SK-N-SH (cell line): ENCODE measurements at regions not wholly inside any gene's neighbourhood (a gene's known extent, or its start where the extent isn't known, plus 50 kb on each side); places are given as distances from the start of the nearest gene placed in this dataset.

Source experiments
- CTCF ChIA-PET: fragments of 300-600, 350-600 bp; formaldehyde crosslinking; extraction: SDS; loops from one replicate; lab custom pipeline; 2021; lab: Yijun Ruan, JAX
- POLR2A ChIA-PET: fragments of 350-600 bp; sonication (Branson Sonifier 250); formaldehyde crosslinking; extraction: SDS; loops from one replicate; lab custom pipeline; 2020; ENCODE audit warnings: antibody characterized with exemption, inconsistent platforms; lab: Yijun Ruan, JAX
- DNase-seq: peaks from one replicate; pipeline ENCODE4 v3.0.0; 2012
- H2AFZ ChIP-seq: fragments of 200-600 bp; sonication (generic); 2 replicates; pipeline ENCODE4 v1.8.1; 2016; ENCODE audit warnings: antibody characterized with exemption, mild to moderate bottlenecking, low read depth
- H3F3A ChIP-seq: fragments of 200-600 bp; sonication (generic); replicated peaks from 2 replicates; pipeline ENCODE3; 2016; ENCODE audit warnings: antibody characterized with exemption, mild to moderate bottlenecking; ENCODE audit not compliant: insufficient read depth
- H3K27ac ChIP-seq, 2 experiments: fragments of 200-500 bp in 1 of 2; fragments of 200-600 bp in 1 of 2; sonication (Bioruptor generic) in 1 of 2; sonication (generic), shearing (Covaris generic) in 1 of 2; 2 replicates each; pipeline versions ENCODE4 v1.5.1 to v1.6.1; 2014 to 2016; ENCODE audit warnings: low read depth in 2 of 2, inconsistent platforms in 1 of 2, low read length in 1 of 2, mild to moderate bottlenecking in 1 of 2, mixed read lengths in 1 of 2
- H3K27me3 ChIP-seq: fragments of 200-600 bp; sonication (generic), shearing (Covaris generic); 2 replicates; pipeline ENCODE4 v1.6.1; 2016; ENCODE audit warnings: mixed run types; ENCODE audit not compliant: insufficient read depth
- H3K36me3 ChIP-seq, 2 experiments: fragments of 200-500 bp in 1 of 2; fragments of 200-600 bp in 1 of 2; sonication (Bioruptor generic) in 1 of 2; sonication (generic) in 1 of 2; replicated peaks in 1 of 2; 2 replicates each; pipeline versions ENCODE3 to v1.5.1; 2014 to 2016; ENCODE audit warnings: low read length in 1 of 2, mild to moderate bottlenecking in 1 of 2; ENCODE audit not compliant: insufficient read depth in 2 of 2, control insufficient read depth in 1 of 2
- H3K4me1 ChIP-seq, 2 experiments: fragments of 200-500 bp in 1 of 2; fragments of 200-600 bp in 1 of 2; sonication (Bioruptor generic) in 1 of 2; sonication (generic), shearing (Covaris generic) in 1 of 2; 2 replicates each; pipeline versions ENCODE4 v1.5.1 to v1.6.1; 2014 to 2016; ENCODE audit warnings: low read depth in 1 of 2, low read length in 1 of 2, mixed run types in 1 of 2; ENCODE audit not compliant: insufficient read depth in 2 of 2, control insufficient read depth in 1 of 2
- H3K4me2 ChIP-seq: fragments of 200-600 bp; sonication (generic), shearing (Covaris generic); 2 replicates; pipeline ENCODE4 v1.6.1; 2017; ENCODE audit warnings: mixed run types
- H3K4me3 ChIP-seq, 2 experiments: fragments of 200-500 bp in 1 of 2; fragments of 200-600 bp in 1 of 2; sonication (Bioruptor generic) in 1 of 2; sonication (generic), shearing (Covaris generic) in 1 of 2; 2 replicates each; pipeline versions ENCODE4 v1.5.1 to v1.8.1; 2014 to 2016; ENCODE audit warnings: low read depth in 2 of 2, inconsistent platforms in 1 of 2, low read length in 1 of 2, mild to moderate bottlenecking in 1 of 2, mixed read lengths in 1 of 2, moderate library complexity in 1 of 2
- H3K79me2 ChIP-seq: fragments of 200-600 bp; sonication (generic); 2 replicates; pipeline ENCODE4 v1.8.1; 2017; ENCODE audit warnings: mild to moderate bottlenecking; ENCODE audit not compliant: insufficient read depth
- H3K9ac ChIP-seq: fragments of 200-600 bp; sonication (generic); 2 replicates; pipeline ENCODE4 v1.6.1; 2017; ENCODE audit warnings: mixed run types
- H3K9me2 ChIP-seq: fragments of 200-600 bp; sonication (generic); 2 replicates; pipeline ENCODE4 v1.6.1; 2017; ENCODE audit warnings: mixed run types
- H3K9me3 ChIP-seq: fragments of 200-600 bp; sonication (generic); 2 replicates; pipeline ENCODE4 v1.6.1; 2017; ENCODE audit warnings: mixed run types, mild to moderate bottlenecking, moderate library complexity
- H4K20me1 ChIP-seq: fragments of 200-600 bp; sonication (generic); 2 replicates; pipeline ENCODE4 v1.6.1; 2017; ENCODE audit warnings: mild to moderate bottlenecking, mixed run types; ENCODE audit not compliant: insufficient read depth
- CHD2 ChIP-seq: fragments of 150-350 bp; IDR thresholded peaks from 2 replicates; pipeline ENCODE4 v1.6.1; 2018; ENCODE audit warnings: low read length; ENCODE audit not compliant: partially characterized antibody
- ELF1 ChIP-seq: IDR thresholded peaks from 2 replicates; pipeline ENCODE4 v1.4.0; 2012
- EP300 ChIP-seq, 2 experiments: IDR thresholded peaks; 2 replicates each; pipeline versions ENCODE4 v1.4.0 to v1.6.1; 2012; ENCODE audit warnings: borderline replicate concordance in 1 of 2, low read depth in 1 of 2, low read length in 1 of 2
- FOSL2 ChIP-seq: IDR thresholded peaks from 2 replicates; pipeline ENCODE4 v1.4.0; 2012; ENCODE audit warnings: low read depth, mild to moderate bottlenecking, moderate library complexity, borderline replicate concordance
- FOXM1 ChIP-seq: IDR thresholded peaks from 2 replicates; pipeline ENCODE4 v1.4.0; 2012; ENCODE audit warnings: low read depth, mild to moderate bottlenecking
- GABPA ChIP-seq: IDR thresholded peaks from 2 replicates; pipeline ENCODE4 v1.4.0; 2012; ENCODE audit warnings: low read depth, mild to moderate bottlenecking
- GATA2 ChIP-seq: sonication (generic); formaldehyde crosslinking; IDR thresholded peaks from 2 replicates; pipeline ENCODE4 v1.5.0; 2020; ENCODE audit warnings: mild to moderate bottlenecking, missing genetic modification reagents
- JUND ChIP-seq: IDR thresholded peaks from 2 replicates; pipeline ENCODE4 v1.4.0; 2012
- MEF2A ChIP-seq: IDR thresholded peaks from 2 replicates; pipeline ENCODE4 v1.4.0; 2012; ENCODE audit warnings: low read depth, borderline replicate concordance
- MXI1 ChIP-seq: IDR thresholded peaks from 2 replicates; pipeline ENCODE4 v1.6.1; 2012; ENCODE audit warnings: mild to moderate bottlenecking, low read depth, low read length, improper control_type of control experiment
- NFIC ChIP-seq: IDR thresholded peaks from 2 replicates; pipeline ENCODE4 v1.4.0; 2012; ENCODE audit warnings: borderline replicate concordance
- POLR2AphosphoS5 ChIP-seq: IDR thresholded peaks from 2 replicates; pipeline ENCODE4 v1.6.1; 2012; ENCODE audit warnings: low read depth, low read length
- RAD21 ChIP-seq: IDR thresholded peaks from 2 replicates; pipeline ENCODE4 v1.6.1; 2012; ENCODE audit warnings: mild to moderate bottlenecking, low read length
- RCOR1 ChIP-seq: fragments of 150-350 bp; IDR thresholded peaks from 2 replicates; pipeline ENCODE4 v1.6.1; 2017; ENCODE audit warnings: antibody characterized with exemption, low read length
- RFX5 ChIP-seq: IDR thresholded peaks from 2 replicates; pipeline ENCODE4 v1.6.1; 2012; ENCODE audit warnings: mild to moderate bottlenecking, improper control_type of control experiment, low read length
- RXRA ChIP-seq: IDR thresholded peaks from 2 replicates; pipeline ENCODE4 v1.4.0; 2012; ENCODE audit warnings: low read depth, mild to moderate bottlenecking, borderline replicate concordance
- SIN3A ChIP-seq: IDR thresholded peaks from 2 replicates; pipeline ENCODE4 v1.6.1; 2012; ENCODE audit warnings: low read depth, mild to moderate bottlenecking, low read length, moderate library complexity, borderline replicate concordance
- TAF1 ChIP-seq: IDR thresholded peaks from 2 replicates; pipeline ENCODE4 v1.6.1; 2012; ENCODE audit warnings: low read depth, mild to moderate bottlenecking, low read length, moderate library complexity, borderline replicate concordance
- TCF12 ChIP-seq: IDR thresholded peaks from 2 replicates; pipeline ENCODE4 v1.4.0; 2012
- TEAD4 ChIP-seq: IDR thresholded peaks from 2 replicates; pipeline ENCODE4 v1.4.0; 2012; ENCODE audit warnings: mild to moderate bottlenecking, borderline replicate concordance; ENCODE audit not compliant: insufficient read depth
- YY1 ChIP-seq: IDR thresholded peaks from 2 replicates; pipeline ENCODE4 v1.4.0; 2012; ENCODE audit warnings: low read depth, mild to moderate bottlenecking
- WGBS: methylation state at CpG from one replicate; pipeline ENCODE4 v1.1.6; 2017; ENCODE audit warnings: low lambda C conversion rate; 5-methylcytosine and 5-hydroxymethylcytosine counted together
- TF ChIP-seq, protein P1 (sequence below): IDR thresholded peaks from 2 replicates; pipeline ENCODE4 v1.6.1; 2012; ENCODE audit warnings: mild to moderate bottlenecking, low read depth, low read length, moderate library complexity
- TF ChIP-seq, protein P2 (sequence below): IDR thresholded peaks from 2 replicates; pipeline ENCODE4 v1.4.0; 2012; ENCODE audit warnings: low read depth, borderline replicate concordance
- TF ChIP-seq, protein P3 (sequence below): IDR thresholded peaks from 2 replicates; pipeline ENCODE4 v1.4.0; 2012; ENCODE audit warnings: low read depth, borderline replicate concordance
- TF ChIP-seq, protein P4 (sequence below): fragments of 200-600 bp; sonication (generic); IDR thresholded peaks from 2 replicates; pipeline ENCODE4 v1.6.1; 2017; ENCODE audit warnings: antibody characterized with exemption, mild to moderate bottlenecking, moderate library complexity
- TF ChIP-seq, protein P5 (sequence below): IDR thresholded peaks from 2 replicates; pipeline ENCODE4; 2012
- TF ChIP-seq, protein P6 (sequence below): IDR thresholded peaks from 2 replicates; pipeline ENCODE4 v1.4.0; 2012; ENCODE audit warnings: low read depth

DNA sequence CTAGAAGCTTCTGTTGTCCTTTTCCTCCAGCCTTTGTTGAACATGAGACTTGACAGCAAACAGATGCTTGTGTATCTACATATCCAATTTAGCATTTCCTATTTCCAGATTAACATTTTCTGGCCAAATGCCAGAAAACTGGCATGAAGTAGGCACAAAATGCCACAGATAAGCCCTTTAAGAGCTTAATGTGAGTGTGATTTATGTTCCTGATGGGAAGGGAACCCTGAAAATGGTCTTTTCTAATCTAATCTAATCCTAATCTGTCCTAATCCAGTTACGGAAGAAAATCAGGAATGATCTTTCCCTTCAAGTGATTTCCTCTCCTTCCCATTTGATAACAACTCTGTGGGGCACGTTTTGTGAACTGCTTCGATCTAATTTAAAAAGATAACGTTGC, 133.0 kb upstream of the C1QTNF7 start:
- H4K20me1 ChIP-seq = no peaks in the 10 kb centered on the region
- no peaks in the 10 kb centered on the region for H3F3A ChIP-seq
- H3K9ac ChIP-seq = no peak overlapping the region
- no peaks in the 10 kb centered on the region for H3K79me2 ChIP-seq
- H2AFZ ChIP-seq = no peak overlapping the region
- no peak overlapping the region for H3K4me2 ChIP-seq
- no peaks in the 10 kb centered on the region for H3K27me3 ChIP-seq
- no peaks in the 10 kb centered on the region for H3K9me3 ChIP-seq
- ChIA-PET POLR2A (no interaction called here), CTCF (interaction anchor here (0.9 to 2.3 kb wide), 6 partner anchors 58 to 163 kb away, joined by 3 to 17 read pairs (median 4); no protein-coding TSS in a partner anchor)
- WGBS = 18% methylated on average over 4 of the region's 4 CpGs
- peak; percentile 29 for DNase-seq
- H3K4me3 ChIP-seq = no peak overlapping the region
- peak overlapping the region in 1 of 2 experiments; percentile 75; a peak in 2 of 4 replicates for H3K27ac ChIP-seq
- no peaks in the 10 kb centered on the region for H3K36me3 ChIP-seq
- H3K9me2 ChIP-seq = no peaks in the 10 kb centered on the region
- H3K4me1 ChIP-seq = peaks cover 23% of the 10 kb centered on the region in 2 experiments; a peak in 3 of 4 replicates
- TF ChIP-seq YY1 = no peak
- TF ChIP-seq TCF12 = peak; percentile 40; the same call in 1 of the 2 replicates
- TF ChIP-seq RFX5 = no peak
- TF ChIP-seq, protein P1, sequence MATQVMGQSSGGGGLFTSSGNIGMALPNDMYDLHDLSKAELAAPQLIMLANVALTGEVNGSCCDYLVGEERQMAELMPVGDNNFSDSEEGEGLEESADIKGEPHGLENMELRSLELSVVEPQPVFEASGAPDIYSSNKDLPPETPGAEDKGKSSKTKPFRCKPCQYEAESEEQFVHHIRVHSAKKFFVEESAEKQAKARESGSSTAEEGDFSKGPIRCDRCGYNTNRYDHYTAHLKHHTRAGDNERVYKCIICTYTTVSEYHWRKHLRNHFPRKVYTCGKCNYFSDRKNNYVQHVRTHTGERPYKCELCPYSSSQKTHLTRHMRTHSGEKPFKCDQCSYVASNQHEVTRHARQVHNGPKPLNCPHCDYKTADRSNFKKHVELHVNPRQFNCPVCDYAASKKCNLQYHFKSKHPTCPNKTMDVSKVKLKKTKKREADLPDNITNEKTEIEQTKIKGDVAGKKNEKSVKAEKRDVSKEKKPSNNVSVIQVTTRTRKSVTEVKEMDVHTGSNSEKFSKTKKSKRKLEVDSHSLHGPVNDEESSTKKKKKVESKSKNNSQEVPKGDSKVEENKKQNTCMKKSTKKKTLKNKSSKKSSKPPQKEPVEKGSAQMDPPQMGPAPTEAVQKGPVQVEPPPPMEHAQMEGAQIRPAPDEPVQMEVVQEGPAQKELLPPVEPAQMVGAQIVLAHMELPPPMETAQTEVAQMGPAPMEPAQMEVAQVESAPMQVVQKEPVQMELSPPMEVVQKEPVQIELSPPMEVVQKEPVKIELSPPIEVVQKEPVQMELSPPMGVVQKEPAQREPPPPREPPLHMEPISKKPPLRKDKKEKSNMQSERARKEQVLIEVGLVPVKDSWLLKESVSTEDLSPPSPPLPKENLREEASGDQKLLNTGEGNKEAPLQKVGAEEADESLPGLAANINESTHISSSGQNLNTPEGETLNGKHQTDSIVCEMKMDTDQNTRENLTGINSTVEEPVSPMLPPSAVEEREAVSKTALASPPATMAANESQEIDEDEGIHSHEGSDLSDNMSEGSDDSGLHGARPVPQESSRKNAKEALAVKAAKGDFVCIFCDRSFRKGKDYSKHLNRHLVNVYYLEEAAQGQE = no peak
- peak; percentile 62 for TF ChIP-seq POLR2AphosphoS5
- TF ChIP-seq, protein P2, sequence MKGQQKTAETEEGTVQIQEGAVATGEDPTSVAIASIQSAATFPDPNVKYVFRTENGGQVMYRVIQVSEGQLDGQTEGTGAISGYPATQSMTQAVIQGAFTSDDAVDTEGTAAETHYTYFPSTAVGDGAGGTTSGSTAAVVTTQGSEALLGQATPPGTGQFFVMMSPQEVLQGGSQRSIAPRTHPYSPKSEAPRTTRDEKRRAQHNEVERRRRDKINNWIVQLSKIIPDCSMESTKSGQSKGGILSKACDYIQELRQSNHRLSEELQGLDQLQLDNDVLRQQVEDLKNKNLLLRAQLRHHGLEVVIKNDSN = no peak
- no peak for TF ChIP-seq FOXM1
- TF ChIP-seq SIN3A = no peak
- no peak for TF ChIP-seq MEF2A
- peak; percentile 95 for TF ChIP-seq RCOR1
- TF ChIP-seq CHD2 = peak; percentile 70
- peak; percentile 2; the same call in 1 of the 2 replicates for TF ChIP-seq MXI1
- TF ChIP-seq, protein P3, sequence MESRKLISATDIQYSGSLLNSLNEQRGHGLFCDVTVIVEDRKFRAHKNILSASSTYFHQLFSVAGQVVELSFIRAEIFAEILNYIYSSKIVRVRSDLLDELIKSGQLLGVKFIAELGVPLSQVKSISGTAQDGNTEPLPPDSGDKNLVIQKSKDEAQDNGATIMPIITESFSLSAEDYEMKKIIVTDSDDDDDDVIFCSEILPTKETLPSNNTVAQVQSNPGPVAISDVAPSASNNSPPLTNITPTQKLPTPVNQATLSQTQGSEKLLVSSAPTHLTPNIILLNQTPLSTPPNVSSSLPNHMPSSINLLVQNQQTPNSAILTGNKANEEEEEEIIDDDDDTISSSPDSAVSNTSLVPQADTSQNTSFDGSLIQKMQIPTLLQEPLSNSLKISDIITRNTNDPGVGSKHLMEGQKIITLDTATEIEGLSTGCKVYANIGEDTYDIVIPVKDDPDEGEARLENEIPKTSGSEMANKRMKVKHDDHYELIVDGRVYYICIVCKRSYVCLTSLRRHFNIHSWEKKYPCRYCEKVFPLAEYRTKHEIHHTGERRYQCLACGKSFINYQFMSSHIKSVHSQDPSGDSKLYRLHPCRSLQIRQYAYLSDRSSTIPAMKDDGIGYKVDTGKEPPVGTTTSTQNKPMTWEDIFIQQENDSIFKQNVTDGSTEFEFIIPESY = no peak
- peak; percentile 47; the same call in 1 of the 2 replicates for TF ChIP-seq TEAD4
- TF ChIP-seq RAD21 = no peak
- peak in 1 of 2 experiments; percentile 95; a peak in 2 of 4 replicates for TF ChIP-seq EP300 (IDR thresholded peaks at IDR 0.05; ENCODE audit: borderline replicate concordance in 1 of 2, low read depth in 1 of 2, low read length in 1 of 2)
- no peak for TF ChIP-seq RXRA
- TF ChIP-seq, protein P4, sequence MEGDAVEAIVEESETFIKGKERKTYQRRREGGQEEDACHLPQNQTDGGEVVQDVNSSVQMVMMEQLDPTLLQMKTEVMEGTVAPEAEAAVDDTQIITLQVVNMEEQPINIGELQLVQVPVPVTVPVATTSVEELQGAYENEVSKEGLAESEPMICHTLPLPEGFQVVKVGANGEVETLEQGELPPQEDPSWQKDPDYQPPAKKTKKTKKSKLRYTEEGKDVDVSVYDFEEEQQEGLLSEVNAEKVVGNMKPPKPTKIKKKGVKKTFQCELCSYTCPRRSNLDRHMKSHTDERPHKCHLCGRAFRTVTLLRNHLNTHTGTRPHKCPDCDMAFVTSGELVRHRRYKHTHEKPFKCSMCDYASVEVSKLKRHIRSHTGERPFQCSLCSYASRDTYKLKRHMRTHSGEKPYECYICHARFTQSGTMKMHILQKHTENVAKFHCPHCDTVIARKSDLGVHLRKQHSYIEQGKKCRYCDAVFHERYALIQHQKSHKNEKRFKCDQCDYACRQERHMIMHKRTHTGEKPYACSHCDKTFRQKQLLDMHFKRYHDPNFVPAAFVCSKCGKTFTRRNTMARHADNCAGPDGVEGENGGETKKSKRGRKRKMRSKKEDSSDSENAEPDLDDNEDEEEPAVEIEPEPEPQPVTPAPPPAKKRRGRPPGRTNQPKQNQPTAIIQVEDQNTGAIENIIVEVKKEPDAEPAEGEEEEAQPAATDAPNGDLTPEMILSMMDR = no peak
- TF ChIP-seq GABPA = no peak
- no peak for TF ChIP-seq FOSL2
- TF ChIP-seq, protein P5, sequence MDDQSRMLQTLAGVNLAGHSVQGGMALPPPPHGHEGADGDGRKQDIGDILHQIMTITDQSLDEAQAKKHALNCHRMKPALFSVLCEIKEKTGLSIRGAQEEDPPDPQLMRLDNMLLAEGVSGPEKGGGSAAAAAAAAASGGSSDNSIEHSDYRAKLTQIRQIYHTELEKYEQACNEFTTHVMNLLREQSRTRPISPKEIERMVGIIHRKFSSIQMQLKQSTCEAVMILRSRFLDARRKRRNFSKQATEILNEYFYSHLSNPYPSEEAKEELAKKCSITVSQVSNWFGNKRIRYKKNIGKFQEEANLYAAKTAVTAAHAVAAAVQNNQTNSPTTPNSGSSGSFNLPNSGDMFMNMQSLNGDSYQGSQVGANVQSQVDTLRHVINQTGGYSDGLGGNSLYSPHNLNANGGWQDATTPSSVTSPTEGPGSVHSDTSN = peak; percentile 33; the same call in 1 of the 2 replicates
- TF ChIP-seq GATA2 (CRISPR knock-in tag) = peak; percentile 98
- no peak for TF ChIP-seq ELF1
- TF ChIP-seq NFIC = peak; percentile 77
- no peak for TF ChIP-seq TAF1
- TF ChIP-seq, protein P6, sequence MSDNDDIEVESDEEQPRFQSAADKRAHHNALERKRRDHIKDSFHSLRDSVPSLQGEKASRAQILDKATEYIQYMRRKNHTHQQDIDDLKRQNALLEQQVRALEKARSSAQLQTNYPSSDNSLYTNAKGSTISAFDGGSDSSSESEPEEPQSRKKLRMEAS = no peak
- peak; percentile 36; the same call in 1 of the 2 replicates for TF ChIP-seq JUND
